ENCODE measurements at regions not wholly inside any gene's neighbourhood (a gene's known extent, or its start where the extent isn't known, plus 50 kb on each side); places are given as distances from the start of the nearest gene placed in this dataset.

DNA sequence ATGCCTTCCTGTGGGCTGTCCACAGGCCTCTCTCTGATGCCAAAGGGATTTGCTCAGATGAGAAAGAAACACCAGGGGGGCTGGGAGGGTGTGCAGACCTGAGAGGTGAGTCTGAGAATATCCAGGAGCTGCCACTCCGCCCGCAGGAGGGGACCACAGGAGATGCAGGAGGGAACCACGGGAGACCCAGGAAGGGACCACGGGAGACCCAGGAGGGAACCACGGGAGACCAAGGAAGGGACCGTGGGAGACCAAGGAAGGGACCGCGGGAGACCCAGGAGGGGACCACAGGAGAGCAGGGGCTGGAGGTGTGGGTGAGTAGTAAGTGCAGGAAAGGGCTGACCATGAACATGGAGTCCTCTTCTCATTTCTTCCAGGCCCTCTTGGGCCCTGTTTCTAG is 74.6 kb upstream of the SFSWAP start:
- no peak overlapping the region for H3K27ac ChIP-seq
- TF ChIP-seq, protein P1, sequence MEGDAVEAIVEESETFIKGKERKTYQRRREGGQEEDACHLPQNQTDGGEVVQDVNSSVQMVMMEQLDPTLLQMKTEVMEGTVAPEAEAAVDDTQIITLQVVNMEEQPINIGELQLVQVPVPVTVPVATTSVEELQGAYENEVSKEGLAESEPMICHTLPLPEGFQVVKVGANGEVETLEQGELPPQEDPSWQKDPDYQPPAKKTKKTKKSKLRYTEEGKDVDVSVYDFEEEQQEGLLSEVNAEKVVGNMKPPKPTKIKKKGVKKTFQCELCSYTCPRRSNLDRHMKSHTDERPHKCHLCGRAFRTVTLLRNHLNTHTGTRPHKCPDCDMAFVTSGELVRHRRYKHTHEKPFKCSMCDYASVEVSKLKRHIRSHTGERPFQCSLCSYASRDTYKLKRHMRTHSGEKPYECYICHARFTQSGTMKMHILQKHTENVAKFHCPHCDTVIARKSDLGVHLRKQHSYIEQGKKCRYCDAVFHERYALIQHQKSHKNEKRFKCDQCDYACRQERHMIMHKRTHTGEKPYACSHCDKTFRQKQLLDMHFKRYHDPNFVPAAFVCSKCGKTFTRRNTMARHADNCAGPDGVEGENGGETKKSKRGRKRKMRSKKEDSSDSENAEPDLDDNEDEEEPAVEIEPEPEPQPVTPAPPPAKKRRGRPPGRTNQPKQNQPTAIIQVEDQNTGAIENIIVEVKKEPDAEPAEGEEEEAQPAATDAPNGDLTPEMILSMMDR (conservative IDR thresholded peaks at IDR 0.05), result no peak

- no peak overlapping the region for H3K27ac ChIP-seq
Measured at GRCh38 chr12:131636940-131637750, 73.7 kb upstream of the SFSWAP start.

GRCh38 chr12:131637986-131638385 is 72.9 kb upstream of the SFSWAP start:
- TF ChIP-seq, protein P1 (conservative IDR thresholded peaks at IDR 0.05), result no peak
- H3K27ac ChIP-seq, result no peak overlapping the region

More at GRCh38 chr12:131636940-131637750, 73.7 kb upstream of the SFSWAP start:
- TF ChIP-seq, protein P1 (conservative IDR thresholded peaks at IDR 0.05), result no peak

DNA sequence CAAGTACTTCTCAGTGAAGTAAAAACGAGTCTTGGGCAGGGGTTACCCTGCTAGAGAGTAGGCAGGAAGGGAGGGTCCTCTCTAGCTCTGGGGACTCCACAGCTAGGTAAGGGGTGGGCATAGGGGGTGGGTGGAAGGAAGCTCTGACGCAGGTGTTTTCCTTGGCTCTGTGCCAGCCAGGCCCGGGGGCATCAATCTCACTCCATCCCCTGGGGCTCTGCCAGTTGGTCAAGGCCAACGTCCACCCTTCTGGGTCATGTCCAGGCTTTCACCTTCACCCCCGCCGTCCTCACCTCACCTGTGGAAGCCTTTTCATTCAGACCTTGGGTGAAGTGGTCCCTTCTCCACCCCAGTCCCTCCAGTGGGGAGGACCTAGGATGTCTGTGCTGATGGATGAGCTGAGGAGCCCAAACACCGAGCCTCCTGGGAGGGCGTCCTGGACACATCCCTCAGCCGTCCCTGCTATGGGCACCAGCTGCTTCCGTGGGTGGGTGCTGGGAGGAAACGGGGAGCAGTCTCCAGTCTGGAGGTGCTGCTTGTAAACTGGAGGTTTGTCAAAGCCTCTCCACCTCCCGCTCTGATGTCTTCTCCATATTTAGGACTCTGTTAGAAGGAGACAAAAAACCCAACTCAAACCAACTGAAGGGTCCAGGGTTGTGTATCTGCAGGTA is 71.5 kb upstream of the SFSWAP start:
- H3K27ac ChIP-seq, result no peak overlapping the region
- TF ChIP-seq, protein P1 (conservative IDR thresholded peaks at IDR 0.05), result no peak

DNA sequence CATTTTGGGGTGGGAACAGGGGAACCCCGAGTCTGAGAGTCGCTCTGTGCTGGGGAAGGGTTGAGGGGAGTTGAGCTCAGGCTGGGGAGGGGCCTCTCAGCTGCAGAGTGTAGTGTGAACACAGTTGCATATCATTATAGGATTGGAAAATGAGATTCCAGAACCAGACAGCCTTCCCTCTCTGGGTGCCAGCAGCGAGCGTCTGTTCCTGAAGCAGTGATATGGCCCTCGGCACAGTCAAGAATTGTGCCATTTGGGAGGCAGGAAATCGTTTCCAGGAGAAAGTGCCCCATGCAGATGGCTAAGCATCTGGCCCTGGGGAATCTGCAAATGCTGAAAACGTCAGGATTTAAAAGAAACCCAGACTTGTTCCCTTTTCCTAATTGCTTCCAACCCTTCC is 70.4 kb upstream of the SFSWAP start:
- TF ChIP-seq, protein P1 (conservative IDR thresholded peaks at IDR 0.05), result no peak
- no peak overlapping the region for H3K27ac ChIP-seq

GRCh38 chr12:131641315-131641714 is 69.6 kb upstream of the SFSWAP start:
- no peak overlapping the region for H3K27ac ChIP-seq
- TF ChIP-seq, protein P1 (conservative IDR thresholded peaks at IDR 0.05), result no peak

DNA sequence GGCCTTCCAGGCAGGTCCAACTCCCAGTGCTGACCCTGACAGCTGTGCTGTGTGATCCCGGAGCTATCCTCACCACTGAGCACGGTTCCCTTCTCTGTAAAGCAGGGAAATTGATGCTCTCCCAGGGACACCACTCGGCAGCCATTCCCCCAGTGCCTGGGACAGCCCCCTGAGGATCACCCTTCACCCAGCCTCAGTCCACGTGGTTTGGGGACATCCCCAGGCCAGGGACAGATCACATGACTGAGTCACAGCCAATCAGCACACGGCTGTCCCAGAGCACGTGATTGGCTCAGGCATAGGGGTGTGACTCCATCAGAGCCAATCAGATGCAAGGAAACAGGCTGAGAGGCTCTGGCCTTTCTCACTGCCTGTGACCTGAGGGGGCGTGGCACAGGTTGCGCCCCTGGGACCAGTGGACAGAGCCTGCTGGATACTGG is 68.8 kb upstream of the SFSWAP start:
- no peak overlapping the region for H3K27ac ChIP-seq
- TF ChIP-seq, protein P1 (conservative IDR thresholded peaks at IDR 0.05), result no peak

Measured in VCaP (cell line).